Astrocyte of the spinal cord (primary cell): ENCODE measurements at regions not wholly inside any gene's neighbourhood (a gene's known extent, or its start where the extent isn't known, plus 50 kb on each side); places are given as distances from the start of the nearest gene placed in this dataset.

Experiments used
- DNase-seq: peaks from one replicate; pipeline ENCODE4 v3.0.0; 2011; ENCODE audit warnings: low read depth, low spot score
- H3K4me3 ChIP-seq: 2 replicates; pipeline ENCODE4 v1.5.1; 2011; ENCODE audit warnings: low read depth, mild to moderate bottlenecking, low read length, moderate library complexity
- in situ Hi-C: cut with HindIII; loops from 2 replicates; pipeline ENCODE4 v1.10.0; 2017; ENCODE audit warnings: low sequenced_read_pairs
- TF ChIP-seq, protein P1 (sequence below): IDR thresholded peaks from 2 replicates; pipeline ENCODE4 v1.5.1; 2012; ENCODE audit warnings: low read depth, mild to moderate bottlenecking, low read length, inconsistent platforms

DNA sequence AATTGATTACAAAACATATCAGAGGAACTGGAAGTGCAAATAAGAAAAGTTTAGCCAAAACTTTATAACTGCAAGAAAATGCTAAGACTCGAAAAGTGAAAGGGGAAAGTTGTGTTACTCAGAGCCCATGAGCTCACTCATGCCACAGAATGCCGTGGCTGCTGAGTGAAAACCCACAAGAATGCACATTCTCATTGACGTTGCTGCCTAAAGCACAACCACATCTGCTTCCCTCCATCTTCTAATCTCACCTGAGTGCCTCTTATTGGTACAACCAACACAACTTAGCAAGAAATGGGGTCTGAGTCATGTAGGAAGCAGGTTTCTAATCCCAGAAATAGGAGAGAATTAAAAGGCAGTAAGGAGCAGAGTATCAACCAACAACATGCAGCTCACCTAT lies 259.7 kb downstream of the LNPK start:
- in situ Hi-C loops = no loop called here
- TF ChIP-seq, protein P1, sequence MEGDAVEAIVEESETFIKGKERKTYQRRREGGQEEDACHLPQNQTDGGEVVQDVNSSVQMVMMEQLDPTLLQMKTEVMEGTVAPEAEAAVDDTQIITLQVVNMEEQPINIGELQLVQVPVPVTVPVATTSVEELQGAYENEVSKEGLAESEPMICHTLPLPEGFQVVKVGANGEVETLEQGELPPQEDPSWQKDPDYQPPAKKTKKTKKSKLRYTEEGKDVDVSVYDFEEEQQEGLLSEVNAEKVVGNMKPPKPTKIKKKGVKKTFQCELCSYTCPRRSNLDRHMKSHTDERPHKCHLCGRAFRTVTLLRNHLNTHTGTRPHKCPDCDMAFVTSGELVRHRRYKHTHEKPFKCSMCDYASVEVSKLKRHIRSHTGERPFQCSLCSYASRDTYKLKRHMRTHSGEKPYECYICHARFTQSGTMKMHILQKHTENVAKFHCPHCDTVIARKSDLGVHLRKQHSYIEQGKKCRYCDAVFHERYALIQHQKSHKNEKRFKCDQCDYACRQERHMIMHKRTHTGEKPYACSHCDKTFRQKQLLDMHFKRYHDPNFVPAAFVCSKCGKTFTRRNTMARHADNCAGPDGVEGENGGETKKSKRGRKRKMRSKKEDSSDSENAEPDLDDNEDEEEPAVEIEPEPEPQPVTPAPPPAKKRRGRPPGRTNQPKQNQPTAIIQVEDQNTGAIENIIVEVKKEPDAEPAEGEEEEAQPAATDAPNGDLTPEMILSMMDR = no peak
- DNase-seq = peak; percentile 84
- H3K4me3 ChIP-seq = no peak overlapping the region

GRCh38 chr2:175741164-175741563 lies 260.9 kb downstream of the LNPK start:
- in situ Hi-C loops = no loop called here
- no peak overlapping the region for H3K4me3 ChIP-seq
- no peak for DNase-seq
- TF ChIP-seq, protein P1 = no peak

- no peak for DNase-seq
- no peak overlapping the region for H3K4me3 ChIP-seq
- in situ Hi-C loops = no loop called here
- TF ChIP-seq, protein P1 = no peak
Observed at GRCh38 chr2:175737722-175738361, 264.2 kb downstream of the LNPK start.

DNA sequence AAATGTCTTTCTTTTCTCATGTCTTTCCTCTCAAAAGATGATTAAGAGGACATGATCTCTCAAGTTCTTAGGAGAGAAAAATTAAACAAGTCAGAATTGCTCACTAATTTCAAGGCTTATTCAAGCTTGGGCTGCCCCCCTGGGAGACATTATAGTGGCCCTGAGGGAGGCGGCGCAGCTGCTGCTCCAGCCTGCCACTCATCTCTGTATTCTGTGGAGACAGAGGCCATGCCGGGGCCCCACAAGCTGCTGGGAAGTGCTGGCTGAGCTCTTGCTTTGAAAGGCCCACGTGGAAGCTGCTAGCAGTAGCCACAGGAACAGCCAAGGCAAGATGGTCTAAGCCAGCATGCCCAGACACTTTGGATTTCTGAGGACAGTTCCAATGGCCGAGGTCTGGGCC lies 267.4 kb downstream of the LNPK start:
- TF ChIP-seq, protein P1 = no peak
- no peak overlapping the region for H3K4me3 ChIP-seq
- no peak for DNase-seq
- in situ Hi-C loops = no loop called here

GRCh38 chr2:175732531-175732930 lies 269.5 kb downstream of the LNPK start:
- no peak for DNase-seq
- TF ChIP-seq, protein P1 = no peak
- H3K4me3 ChIP-seq = no peak overlapping the region
- in situ Hi-C loops = no loop called here

DNA sequence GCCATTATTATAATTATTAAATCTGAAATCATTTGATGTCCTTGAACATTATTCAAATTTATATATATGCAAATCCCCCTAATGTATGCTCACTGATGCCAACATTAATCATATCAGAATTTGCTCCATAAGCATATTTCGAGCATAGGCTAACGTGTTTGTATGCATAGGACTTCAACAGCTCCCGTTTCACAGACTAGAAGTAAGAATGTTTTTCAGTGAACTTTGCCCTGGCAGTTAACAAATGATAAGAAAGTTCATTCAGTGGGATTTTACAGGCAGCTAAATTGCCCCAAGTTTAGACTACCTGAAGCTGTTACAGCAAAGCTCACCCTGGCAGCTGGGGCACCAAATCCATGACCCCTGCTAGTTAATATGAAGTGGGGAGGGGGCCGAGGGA lies 272.0 kb downstream of the LNPK start:
- in situ Hi-C loops = no loop called here
- TF ChIP-seq, protein P1 = no peak
- no peak overlapping the region for H3K4me3 ChIP-seq
- DNase-seq = no peak
